Lung (tissue), 11 donors: ENCODE measurements at regions not wholly inside any gene's neighbourhood (a gene's known extent, or its start where the extent isn't known, plus 50 kb on each side); places are given as distances from the start of the nearest gene placed in this dataset.

ENCODE experiments used
- ATAC-seq: fragments of 200-7000 bp; cut with Tn5 transposase; one replicate; pipeline ENCODE4 v1.9.1; 2020; ENCODE audit warnings: moderate number of reproducible peaks; ENCODE audit not compliant: insufficient read depth, low FRiP score
- DNase-seq, 3 donors: peaks; one replicate each; pipeline ENCODE4 v3.0.0-alpha.2; 2013 to 2017
- H3K27ac ChIP-seq, 2 donors: one replicate each; pipeline ENCODE4 v1.5.1; 2013; ENCODE audit warnings: mild to moderate bottlenecking in 2 of 2, moderate library complexity in 2 of 2, control low read depth in 1 of 2, inconsistent platforms in 1 of 2, low read depth in 1 of 2, low read length in 1 of 2
- H3K27me3 ChIP-seq, 3 donors: one replicate each; pipeline ENCODE4 v1.5.1; 2013; ENCODE audit warnings: low read length in 2 of 3; ENCODE audit not compliant: control insufficient read depth in 3 of 3, insufficient read depth in 3 of 3
- H3K36me3 ChIP-seq, 4 donors: one replicate each; pipeline ENCODE4 v1.5.1; 2013; ENCODE audit warnings: low read length in 4 of 4, mild to moderate bottlenecking in 1 of 4, moderate library complexity in 1 of 4; ENCODE audit not compliant: control insufficient read depth in 4 of 4, insufficient read depth in 4 of 4
- H3K4me1 ChIP-seq, 5 donors: one replicate each; pipeline ENCODE4 v1.5.1; 2013; ENCODE audit warnings: low read length in 5 of 5, mild to moderate bottlenecking in 2 of 5, moderate library complexity in 1 of 5; ENCODE audit not compliant: control insufficient read depth in 5 of 5, insufficient read depth in 5 of 5
- H3K4me3 ChIP-seq: one replicate; pipeline ENCODE4 v1.5.1; 2013; ENCODE audit warnings: mild to moderate bottlenecking, control low read depth, moderate library complexity
- H3K9ac ChIP-seq, 2 donors: one replicate each; pipeline ENCODE4 v1.5.1; 2013; ENCODE audit warnings: low read length in 2 of 2, control low read depth in 1 of 2; ENCODE audit not compliant: insufficient read depth in 1 of 2
- H3K9me3 ChIP-seq, 4 donors: one replicate each; pipeline ENCODE4 v1.5.1; 2013; ENCODE audit warnings: low read length in 3 of 4, mild to moderate bottlenecking in 1 of 4, moderate library complexity in 1 of 4; ENCODE audit not compliant: control insufficient read depth in 4 of 4, insufficient read depth in 3 of 4
- WGBS, 2 donors: extraction: QIAGEN DNeasy Blood & Tissue Kit; methylation state at CpG; one replicate each; pipeline ENCODE4 v1.1.7; 2013; 5-methylcytosine and 5-hydroxymethylcytosine counted together
- TF ChIP-seq, protein P1 (sequence below): IDR thresholded peaks from 2 replicates; pipeline ENCODE4 v1.5.1; 2012; ENCODE audit warnings: mild to moderate bottlenecking; ENCODE audit errors: control extremely low read depth, extremely low read depth
- donor health status: control.
- donor health status: control.
- donor health status: Bipolar disorder and iron deficiency.
- donor health status: healthy.
- donor health status: DM: yes; HTN: yes; CAD: no.

DNA sequence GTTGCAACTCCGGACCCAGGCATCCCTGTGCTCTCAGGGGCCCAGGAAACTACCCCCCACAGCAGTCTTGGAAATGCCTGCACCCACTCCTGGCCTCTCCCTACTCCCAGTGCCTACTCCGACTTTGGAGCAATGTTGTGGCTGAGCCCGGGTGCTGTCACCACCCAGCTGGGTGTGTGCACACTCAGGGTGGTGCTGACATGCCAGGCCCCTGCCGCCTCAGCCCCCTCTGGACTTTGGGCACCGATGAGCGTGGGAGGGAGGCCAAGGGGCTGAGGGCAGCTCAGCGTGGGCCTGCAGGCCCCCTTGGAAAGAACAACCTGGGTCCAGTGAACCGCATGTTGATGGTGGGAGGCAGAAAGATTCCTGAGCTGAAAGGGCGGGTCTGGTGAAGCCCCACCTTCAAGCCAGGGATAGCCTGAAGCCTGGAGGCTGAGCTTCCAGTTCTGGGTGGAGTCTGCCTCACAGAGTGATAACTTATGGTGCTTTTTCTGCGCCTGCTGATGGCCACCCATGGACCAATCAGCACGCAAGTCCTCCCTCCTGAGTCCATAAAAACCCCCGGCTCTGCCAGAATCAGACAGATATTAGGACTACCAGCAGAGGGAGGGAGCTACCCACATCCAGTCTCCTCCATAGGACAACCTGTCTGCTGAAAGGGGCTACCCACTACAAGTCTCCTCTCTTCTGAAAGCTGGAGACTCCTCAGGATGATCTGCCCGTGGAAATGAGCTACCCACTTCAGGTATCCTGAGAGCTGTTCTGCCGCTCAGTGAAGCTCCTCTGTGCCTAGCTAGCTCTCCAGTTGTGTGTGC, 380.4 kb upstream of the SORCS1 start:
- no peak for DNase-seq
- H3K4me3 ChIP-seq = no peak overlapping the region
- no peak overlapping the region for H3K27ac ChIP-seq
- H3K4me1 ChIP-seq = no peaks in the 10 kb centered on the region
- H3K36me3 ChIP-seq = no peaks in the 10 kb centered on the region
- no peak overlapping the region for H3K9ac ChIP-seq
- peaks cover 0 to 3% (median 0%) of the 10 kb centered on the region in 4 donors for H3K9me3 ChIP-seq
- no peak for ATAC-seq
- no peaks in the 10 kb centered on the region for H3K27me3 ChIP-seq
- WGBS, 2 donors = 89% methylated on average over 14 of the region's 14 CpGs
- TF ChIP-seq, protein P1, sequence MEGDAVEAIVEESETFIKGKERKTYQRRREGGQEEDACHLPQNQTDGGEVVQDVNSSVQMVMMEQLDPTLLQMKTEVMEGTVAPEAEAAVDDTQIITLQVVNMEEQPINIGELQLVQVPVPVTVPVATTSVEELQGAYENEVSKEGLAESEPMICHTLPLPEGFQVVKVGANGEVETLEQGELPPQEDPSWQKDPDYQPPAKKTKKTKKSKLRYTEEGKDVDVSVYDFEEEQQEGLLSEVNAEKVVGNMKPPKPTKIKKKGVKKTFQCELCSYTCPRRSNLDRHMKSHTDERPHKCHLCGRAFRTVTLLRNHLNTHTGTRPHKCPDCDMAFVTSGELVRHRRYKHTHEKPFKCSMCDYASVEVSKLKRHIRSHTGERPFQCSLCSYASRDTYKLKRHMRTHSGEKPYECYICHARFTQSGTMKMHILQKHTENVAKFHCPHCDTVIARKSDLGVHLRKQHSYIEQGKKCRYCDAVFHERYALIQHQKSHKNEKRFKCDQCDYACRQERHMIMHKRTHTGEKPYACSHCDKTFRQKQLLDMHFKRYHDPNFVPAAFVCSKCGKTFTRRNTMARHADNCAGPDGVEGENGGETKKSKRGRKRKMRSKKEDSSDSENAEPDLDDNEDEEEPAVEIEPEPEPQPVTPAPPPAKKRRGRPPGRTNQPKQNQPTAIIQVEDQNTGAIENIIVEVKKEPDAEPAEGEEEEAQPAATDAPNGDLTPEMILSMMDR = no peak

- Histone ChIP-seq H3K9ac (no peak overlapping the region), H3K9me3 (peaks cover 0 to 3% (median 0%) of the 10 kb centered on the region in 4 donors), H3K27me3 (no peaks in the 10 kb centered on the region), H3K4me3 (no peak overlapping the region), H3K4me1 (no peaks in the 10 kb centered on the region), H3K36me3 (no peaks in the 10 kb centered on the region), H3K27ac (no peak overlapping the region)
- DNase-seq = no peak
- ATAC-seq = no peak
- TF ChIP-seq, protein P1 = no peak
- 72 to 79% methylated on average over 5 of the region's 5 CpGs for WGBS, 2 donors
Measured at GRCh38 chr10:107542607-107543006, 378.1 kb upstream of the SORCS1 start.

DNA sequence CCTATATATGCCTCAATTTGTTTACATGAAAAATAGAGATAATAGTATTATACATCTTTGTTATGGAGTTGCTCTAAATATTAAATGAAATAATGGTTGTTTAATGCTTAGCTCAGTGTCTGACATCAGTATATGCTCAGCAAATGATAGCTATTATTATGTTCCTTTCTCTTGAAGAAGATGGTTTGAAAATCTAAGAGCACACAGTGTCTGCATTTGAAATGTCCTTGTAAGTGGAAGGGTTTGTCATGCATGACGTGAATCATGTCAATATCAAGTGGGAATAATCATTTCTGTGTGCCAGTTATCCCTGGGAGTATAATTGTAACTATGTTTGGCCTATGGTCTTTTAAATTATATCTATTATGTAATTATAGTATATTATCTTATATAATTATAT, 377.5 kb upstream of the SORCS1 start:
- no peaks in the 10 kb centered on the region for H3K4me1 ChIP-seq
- ATAC-seq (no peak), DNase-seq (no peak)
- H3K27me3 ChIP-seq = no peaks in the 10 kb centered on the region
- H3K9me3 ChIP-seq = peaks cover 0 to 3% (median 0%) of the 10 kb centered on the region in 4 donors
- TF ChIP-seq, protein P1 = no peak
- H3K36me3 ChIP-seq = no peaks in the 10 kb centered on the region
- H3K27ac ChIP-seq = no peak overlapping the region
- H3K4me3 ChIP-seq = no peak overlapping the region
- WGBS, 2 donors = 75 to 93% methylated on average over 1 of the region's 1 CpG
- no peak overlapping the region for H3K9ac ChIP-seq
